T-helper 1 cell (primary cell): ENCODE measurements at regions not wholly inside any gene's neighbourhood (a gene's known extent, or its start where the extent isn't known, plus 50 kb on each side); places are given as distances from the start of the nearest gene placed in this dataset.
"Not testable (repeated sequence)": the region's sequence is repeated elsewhere in the genome, so short reads cannot be mapped to it uniquely, and the experiment has no call there.

Source experiments
- DNase-seq, 5 donors: peaks; one replicate each; pipeline ENCODE4 v3.0.0-alpha.2; 2012 to 2020

DNA sequence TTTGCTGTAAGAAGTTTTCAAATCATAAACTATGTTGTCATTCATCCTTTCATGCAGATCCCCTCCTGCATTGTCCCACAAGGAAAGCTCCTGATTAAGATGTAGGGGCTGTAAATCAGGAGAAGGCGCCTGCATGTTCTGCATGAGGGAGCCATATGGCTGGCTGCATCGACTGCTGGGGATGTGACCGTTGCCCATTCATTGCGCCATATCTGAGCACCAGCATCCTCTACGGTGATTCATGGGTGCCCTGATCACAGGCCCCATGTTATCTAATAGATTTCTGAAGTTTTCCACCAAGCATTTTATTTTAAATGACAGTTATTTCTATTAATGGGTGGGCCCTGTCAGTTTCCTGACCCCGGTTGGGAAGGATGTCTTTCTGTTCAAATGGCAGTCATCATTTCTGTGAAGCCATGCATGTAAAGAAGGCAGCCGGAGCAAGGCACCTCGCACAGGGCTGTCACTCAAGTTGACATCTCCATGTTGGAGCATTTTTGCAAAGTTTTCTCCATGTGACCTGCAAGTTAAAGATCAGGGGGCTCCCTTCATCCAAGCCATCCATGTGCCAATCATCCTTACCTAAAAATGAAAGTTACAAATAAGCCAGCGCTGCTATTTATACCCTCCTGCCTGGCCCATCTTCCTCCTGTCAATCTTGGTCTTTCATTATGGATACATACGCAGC is 128.8 kb downstream of the TEX36 start:
- no peak for DNase-seq

DNA sequence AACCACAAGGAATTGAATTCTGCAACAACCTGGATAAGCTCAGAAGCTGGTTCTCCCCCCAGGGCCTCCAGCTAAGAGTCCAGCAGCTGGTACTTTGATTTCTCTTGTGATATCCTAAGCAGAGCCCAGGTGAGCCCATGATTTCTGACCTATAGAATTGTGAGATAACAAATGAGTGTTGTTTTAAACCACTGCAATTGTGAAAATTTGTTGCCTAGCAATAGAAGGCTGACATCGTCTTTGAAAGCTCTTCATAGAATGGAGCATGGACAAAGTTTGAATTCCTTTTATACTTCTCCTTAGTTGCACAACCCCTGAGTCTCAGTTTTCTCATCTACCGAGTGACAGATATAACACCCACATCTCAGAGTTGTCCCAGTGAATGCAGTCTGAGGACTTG is 129.9 kb downstream of the TEX36 start:
- DNase-seq: no peak

DNA sequence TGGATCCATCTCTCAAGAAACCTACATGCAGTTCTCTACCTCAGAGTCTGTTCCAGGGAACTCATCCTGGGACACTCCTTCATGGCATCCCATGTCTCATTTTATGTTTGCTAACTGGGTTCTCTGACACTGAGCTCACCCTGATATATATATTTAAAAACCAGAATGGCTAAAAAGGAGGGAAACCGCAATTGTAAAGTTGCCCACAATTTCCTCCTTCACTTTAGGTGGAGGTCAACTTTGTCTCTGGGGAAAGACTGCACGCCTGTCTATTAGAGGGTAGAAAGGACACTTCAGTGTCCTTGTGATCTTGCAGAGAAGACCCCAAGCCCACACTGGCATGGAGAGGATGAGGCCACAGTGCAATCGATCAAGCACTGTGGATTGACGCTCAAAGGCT is 131.7 kb downstream of the TEX36 start:
- DNase-seq: no peak

GRCh38 chr10:125550362-125550761 is 132.6 kb downstream of the TEX36 start:
- DNase-seq: no peak

DNA sequence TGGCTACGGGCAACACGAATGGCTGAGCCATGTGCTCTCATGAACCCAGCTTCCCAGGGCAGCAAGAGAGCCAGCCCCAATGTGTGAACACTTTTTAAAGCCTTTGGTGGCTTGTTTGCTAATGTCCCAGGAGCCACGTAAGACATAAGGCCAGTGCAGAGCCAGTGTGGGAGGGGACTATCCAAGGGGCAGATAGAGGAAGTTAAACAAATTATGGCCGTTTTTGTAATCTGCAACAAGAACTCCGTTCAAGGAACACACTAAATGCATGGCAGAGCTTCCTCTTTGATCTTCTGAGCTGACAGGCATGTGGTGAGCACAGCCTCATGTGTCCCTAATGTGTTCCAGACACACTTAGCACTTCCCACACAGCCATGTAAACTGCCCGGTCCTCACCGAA is 133.3 kb downstream of the TEX36 start:
- DNase-seq: no peak

GRCh38 chr10:125548878-125549277 is 134.1 kb downstream of the TEX36 start:
- DNase-seq: no peak

- DNase-seq: no peak
Measured at GRCh38 chr10:125548356-125548755, 134.6 kb downstream of the TEX36 start.

DNA sequence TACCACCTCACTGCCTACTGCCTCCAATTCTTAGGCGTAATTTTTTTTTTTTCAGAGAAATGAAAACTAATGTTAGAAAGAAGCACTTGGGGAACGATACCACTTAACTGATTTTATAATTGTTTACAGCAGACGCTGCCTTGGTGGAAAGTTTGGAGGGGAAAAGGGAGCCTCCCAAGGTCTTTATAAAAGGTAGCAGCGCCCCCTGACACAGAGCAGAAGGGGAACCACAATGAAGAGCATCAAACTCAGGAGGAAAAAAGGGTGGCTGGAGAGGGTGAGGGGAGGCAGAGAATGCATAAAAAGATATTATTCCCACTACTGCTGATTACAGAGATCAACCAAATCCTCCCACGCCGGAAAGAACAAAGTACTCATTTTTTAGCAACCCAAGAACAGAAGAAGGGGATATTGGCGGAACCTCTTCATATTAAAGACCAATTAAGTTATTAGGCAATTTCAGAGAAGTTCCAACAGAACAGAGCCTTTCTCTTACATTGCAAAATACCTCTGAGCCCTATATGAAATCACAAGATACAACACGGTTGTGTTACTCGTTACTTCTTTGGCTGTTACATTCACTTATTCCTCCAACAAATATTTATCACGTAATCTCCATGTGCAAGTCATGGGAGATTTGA is 135.8 kb downstream of the TEX36 start:
- DNase-seq: no peak

GRCh38 chr10:125543796-125544195 is 139.2 kb downstream of the TEX36 start:
- DNase-seq: no peak

GRCh38 chr10:125538947-125539731 is 143.8 kb downstream of the TEX36 start:
- DNase-seq: no peak

- no peak for DNase-seq
Measured at GRCh38 chr10:125536236-125536635, 146.7 kb downstream of the TEX36 start.

GRCh38 chr10:125535559-125535958 is 147.4 kb downstream of the TEX36 start:
- DNase-seq: no peak

GRCh38 chr10:125534515-125534914 is 148.4 kb downstream of the TEX36 start:
- no peak for DNase-seq

- DNase-seq: no peak
Measured at GRCh38 chr10:125533866-125534265, 149.1 kb downstream of the TEX36 start.

- no peak for DNase-seq
Measured at GRCh38 chr10:125531465-125531864, 151.5 kb downstream of the TEX36 start.

- DNase-seq: no peak
Measured at GRCh38 chr10:125523347-125523746, 159.6 kb downstream of the TEX36 start.

DNA sequence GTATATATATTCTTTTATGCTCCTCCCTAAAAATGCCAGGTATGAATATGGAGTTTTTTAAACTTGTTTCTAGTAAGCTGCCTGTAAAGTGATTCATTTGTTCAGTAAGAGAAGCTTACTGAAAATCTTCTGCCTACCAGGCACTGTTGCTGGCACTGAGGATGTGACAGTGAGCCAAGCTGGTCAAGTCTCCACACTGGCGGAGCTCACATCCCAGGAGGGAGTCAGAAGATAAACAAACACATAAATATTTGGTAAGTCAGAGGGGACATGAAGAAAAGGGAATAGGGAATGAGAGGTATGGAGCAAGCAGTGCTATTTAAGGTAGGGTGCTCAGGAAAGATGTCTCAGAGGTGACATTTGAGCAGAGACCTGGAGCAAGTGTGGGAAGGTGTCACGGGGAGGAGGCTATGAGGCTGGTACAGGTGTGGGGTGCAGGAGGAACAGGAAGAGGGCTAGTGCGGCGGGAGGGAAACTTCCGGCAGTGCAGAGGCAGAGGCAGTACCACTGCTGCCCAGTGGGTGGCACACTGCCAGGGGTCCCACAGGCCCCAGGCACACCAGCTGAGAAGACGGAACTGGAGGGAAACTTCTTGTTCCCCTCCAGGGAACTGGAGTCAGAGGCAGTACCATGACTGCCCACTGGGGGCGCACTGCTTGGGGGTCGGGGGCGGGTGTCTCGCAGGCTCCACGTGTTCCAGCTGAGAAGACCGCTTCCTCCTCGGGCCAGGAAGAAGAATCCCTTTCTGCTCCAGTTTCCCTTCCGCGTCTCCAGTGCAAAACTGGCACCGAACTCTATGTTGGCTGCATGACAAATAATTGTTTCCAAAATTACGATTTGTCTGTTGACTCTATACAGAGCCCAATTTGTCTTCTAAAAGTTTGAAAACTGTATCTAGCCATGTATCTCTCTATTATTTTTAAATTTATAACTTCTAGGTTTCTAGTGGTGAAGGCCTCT is 161.0 kb downstream of the TEX36 start:
- peak in 1 of 5 donors; percentile 5 for DNase-seq

DNA sequence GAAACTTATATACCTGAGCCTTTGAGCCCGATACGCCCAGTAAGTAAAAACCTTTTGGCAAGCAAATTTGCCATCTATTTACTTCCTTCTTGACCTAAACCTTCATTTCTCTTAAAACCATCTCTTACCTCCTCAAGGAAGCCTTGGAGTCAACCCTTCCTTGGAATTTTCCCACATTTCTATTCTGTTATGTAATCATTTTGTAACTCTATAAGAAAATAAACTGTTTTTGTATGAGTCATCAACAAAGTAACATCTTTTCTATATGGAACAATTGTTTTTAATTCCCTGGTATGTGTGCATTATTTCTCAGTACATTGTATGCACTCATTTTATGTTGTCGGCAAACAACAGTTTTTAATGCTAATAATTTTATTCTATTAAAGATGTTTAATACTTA is 162.0 kb downstream of the TEX36 start:
- DNase-seq: no peak

DNA sequence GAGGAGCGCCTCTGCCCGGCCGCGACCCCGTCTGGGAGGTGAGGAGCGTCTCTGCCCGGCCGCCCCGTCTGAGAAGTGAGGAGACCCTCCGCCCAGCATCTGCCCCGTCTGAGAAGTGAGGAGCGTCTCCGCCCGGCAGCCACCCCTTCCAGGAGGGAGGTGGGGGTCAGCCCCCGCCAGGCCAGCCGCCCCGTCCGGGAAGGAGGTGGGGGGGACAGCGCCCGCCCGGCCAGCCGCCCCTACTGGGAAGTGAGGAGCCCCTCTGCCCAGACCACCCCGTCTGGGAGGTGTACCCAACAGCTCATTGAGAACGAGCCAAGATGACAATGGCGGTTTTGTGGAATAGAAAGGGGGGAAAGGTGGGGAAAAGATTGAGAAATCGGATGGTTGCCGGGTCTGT is 164.6 kb downstream of the TEX36 start:
- DNase-seq: not testable (repeated sequence)

GRCh38 chr10:125515571-125515970 is 167.4 kb downstream of the TEX36 start:
- DNase-seq: no peak

DNA sequence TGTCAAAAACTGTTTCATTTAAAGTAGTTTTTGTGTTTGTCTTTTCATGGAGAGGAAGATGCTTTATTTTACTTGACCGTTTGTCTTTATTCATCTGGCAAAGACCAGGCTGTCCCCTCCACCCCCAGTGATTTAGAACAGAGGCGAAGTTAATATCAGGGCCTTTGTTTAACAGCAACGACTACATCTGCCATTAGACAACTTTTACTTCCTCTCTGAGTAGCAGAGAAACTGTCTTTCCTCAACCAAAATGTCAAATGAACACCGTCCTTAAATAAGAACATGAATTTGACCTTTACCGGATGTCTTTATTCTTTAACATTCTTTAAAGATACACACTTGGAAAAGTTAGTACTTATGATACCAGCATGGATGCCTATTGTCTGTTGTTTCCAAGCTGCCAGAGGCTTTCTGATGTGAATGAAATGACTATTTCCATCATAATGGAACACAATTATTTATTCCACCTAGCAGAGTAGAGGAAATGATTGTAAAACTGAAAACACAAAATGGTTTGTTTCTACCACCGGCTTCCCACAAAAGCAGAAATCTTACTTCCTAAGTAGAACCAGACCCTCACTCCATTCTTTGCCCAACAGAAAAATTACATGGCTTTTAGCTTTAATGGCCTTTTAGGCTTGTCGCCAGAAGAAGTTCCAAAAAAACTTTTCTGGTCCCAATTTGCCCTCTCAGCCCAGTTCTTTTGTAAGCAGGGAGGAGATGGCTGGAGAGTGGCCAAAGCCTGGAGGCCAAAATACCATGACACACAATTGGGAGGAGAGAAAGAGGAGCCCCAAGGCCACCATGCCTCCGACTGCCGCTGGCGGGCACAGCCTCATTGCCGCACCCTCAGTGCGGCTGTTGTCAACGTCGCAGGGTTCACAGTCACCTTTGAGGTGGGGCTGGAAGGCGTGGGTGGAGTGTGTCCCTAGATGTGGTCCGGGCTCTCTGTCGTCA is 168.5 kb downstream of the TEX36 start:
- DNase-seq: no peak
